Panc1 (cell line): ENCODE measurements at regions not wholly inside any gene's neighbourhood (a gene's known extent, or its start where the extent isn't known, plus 50 kb on each side); places are given as distances from the start of the nearest gene placed in this dataset.
A peak's percentile ranks its signal among the peaks of the same experiment; 100 is the strongest.

Experiments used
- ATAC-seq: fragments of 200-7000 bp; cut with Tn5 transposase; 2 replicates; pipeline ENCODE4 v1.9.1; 2020; ENCODE audit warnings: mild to moderate bottlenecking, moderate library complexity
- BruUV-seq: library from RNA; stranded (reverse); fragments of 400-500 nt; replicated peaks from 2 replicates; lab custom pipeline; 2021; lab: Mats Ljungman, UMichigan
- CTCF ChIA-PET: fragments of 300-600 bp; sonication (Branson Sonifier 250); formaldehyde crosslinking; loops from one replicate; lab custom pipeline; 2022; ENCODE audit warnings: antibody characterized with exemption; lab: Charles Lee
- POLR2A ChIA-PET: fragments of 300-600 bp; sonication (Branson Sonifier 250); formaldehyde crosslinking; loops from one replicate; lab custom pipeline; 2022; ENCODE audit warnings: antibody characterized with exemption; lab: Charles Lee
- DNase-seq: peaks from one replicate; pipeline ENCODE4 v3.0.0-alpha.2; 2010; ENCODE audit warnings: low read depth, low spot score
- H3K27ac ChIP-seq: 2 replicates; pipeline ENCODE4 v1.5.1; 2011; ENCODE audit warnings: mild to moderate bottlenecking, low read length, inconsistent platforms
- H3K27me3 ChIP-seq: fragments of 200-500 bp; sonication (Bioruptor generic); 2 replicates; pipeline ENCODE4 v1.6.0; 2014; ENCODE audit warnings: low read length, inconsistent platforms; ENCODE audit not compliant: control insufficient read depth, insufficient read depth
- H3K36me3 ChIP-seq: fragments of 200-500 bp; sonication (Bioruptor generic); 2 replicates; pipeline ENCODE4 v1.5.1; 2014; ENCODE audit warnings: inconsistent platforms, mild to moderate bottlenecking, low read length, moderate library complexity; ENCODE audit not compliant: control insufficient read depth, insufficient read depth
- H3K4me1 ChIP-seq: 2 replicates; pipeline ENCODE4 v1.5.1; 2011; ENCODE audit warnings: inconsistent platforms, mild to moderate bottlenecking, low read length, moderate library complexity; ENCODE audit not compliant: control insufficient read depth, insufficient read depth
- H3K4me3 ChIP-seq, 2 experiments: 2 replicates each; pipeline ENCODE4 v1.5.1; 2011 to 2012; ENCODE audit warnings: low read depth in 2 of 2, low read length in 2 of 2, mild to moderate bottlenecking in 2 of 2, inconsistent platforms in 1 of 2, moderate library complexity in 1 of 2
- H3K9me3 ChIP-seq: fragments of 200-500 bp; sonication (Bioruptor generic); 2 replicates; pipeline ENCODE4 v1.5.1; 2014; ENCODE audit warnings: low read depth, mild to moderate bottlenecking, inconsistent platforms, low read length, moderate library complexity; ENCODE audit not compliant: control insufficient read depth, insufficient read depth
- POLR2AphosphoS5 ChIP-seq: IDR thresholded peaks from 2 replicates; pipeline ENCODE4 v1.6.1; 2012; ENCODE audit warnings: mild to moderate bottlenecking, low read depth, low read length, moderate library complexity
- SIN3A ChIP-seq: IDR thresholded peaks from 2 replicates; pipeline ENCODE4 v1.6.1; 2012; ENCODE audit warnings: low read depth, mild to moderate bottlenecking, low read length, moderate library complexity, borderline replicate concordance; ENCODE audit not compliant: insufficient read depth
- TCF7L2 ChIP-seq: IDR thresholded peaks from 2 replicates; pipeline ENCODE4 v1.6.1; 2011; ENCODE audit warnings: mild to moderate bottlenecking, low read depth, low read length, inconsistent platforms
- in situ Hi-C: cut with HindIII; loops from 2 replicates; pipeline ENCODE4 v1.10.0; 2016; ENCODE audit warnings: low sequenced_read_pairs, low pct_unique_long_range_greater_than_20kb
- intact Hi-C: fragments of 100-400 bp; cut with micrococcal nuclease; formaldehyde crosslinking; loops from one replicate; pipeline ENCODE4 v1.10.0; 2022; ENCODE audit not compliant: unreplicated experiment
- TF ChIP-seq, protein P1 (sequence below), 2 experiments: IDR thresholded peaks; 2 replicates each; pipeline ENCODE4 v1.6.1; 2011 to 2012; ENCODE audit warnings: low read depth in 2 of 2, control low read depth in 1 of 2, low read length in 1 of 2, mild to moderate bottlenecking in 1 of 2, moderate library complexity in 1 of 2; ENCODE audit not compliant: insufficient read depth in 1 of 2
- TF ChIP-seq, protein P2 (sequence below): fragments of 450-650 bp; IDR thresholded peaks from 2 replicates; pipeline ENCODE4 v1.5.1; 2017; ENCODE audit warnings: mild to moderate bottlenecking

DNA sequence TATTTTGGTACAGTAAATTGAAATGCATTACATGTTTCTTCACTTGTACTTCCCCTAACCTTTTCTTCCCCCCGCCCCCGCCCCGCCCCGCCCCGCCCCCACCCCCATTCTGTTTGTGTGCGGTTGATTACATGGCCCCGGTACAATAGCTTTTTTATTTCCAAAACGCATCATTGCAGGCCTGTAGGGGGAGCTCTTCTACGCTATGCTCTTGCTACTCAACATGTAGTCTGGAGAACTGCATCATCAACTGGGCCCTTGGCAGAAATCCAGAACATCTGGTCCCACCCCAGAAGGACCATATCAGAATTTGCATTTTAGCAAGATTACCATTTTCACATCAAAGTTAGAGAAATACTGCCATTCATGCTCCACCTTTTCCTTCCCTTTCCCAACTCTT lies 333.3 kb upstream of the DDX53 start:
- CTCF ChIA-PET, result no interaction called here
- ATAC-seq, result no peak
- Histone ChIP-seq H3K27ac (no peak overlapping the region), H3K9me3 (no peaks in the 10 kb centered on the region), H3K4me1 (no peaks in the 10 kb centered on the region), H3K36me3 (no peaks in the 10 kb centered on the region), H3K4me3 (no peak overlapping the region), H3K27me3 (no peaks in the 10 kb centered on the region)
- DNase-seq, result no peak
- BruUV-seq, result no TSS peak
- in situ Hi-C loops, result no loop called here
- TF ChIP-seq TCF7L2 (no peak), SIN3A (no peak), POLR2AphosphoS5 (no peak)
- TF ChIP-seq, protein P1, sequence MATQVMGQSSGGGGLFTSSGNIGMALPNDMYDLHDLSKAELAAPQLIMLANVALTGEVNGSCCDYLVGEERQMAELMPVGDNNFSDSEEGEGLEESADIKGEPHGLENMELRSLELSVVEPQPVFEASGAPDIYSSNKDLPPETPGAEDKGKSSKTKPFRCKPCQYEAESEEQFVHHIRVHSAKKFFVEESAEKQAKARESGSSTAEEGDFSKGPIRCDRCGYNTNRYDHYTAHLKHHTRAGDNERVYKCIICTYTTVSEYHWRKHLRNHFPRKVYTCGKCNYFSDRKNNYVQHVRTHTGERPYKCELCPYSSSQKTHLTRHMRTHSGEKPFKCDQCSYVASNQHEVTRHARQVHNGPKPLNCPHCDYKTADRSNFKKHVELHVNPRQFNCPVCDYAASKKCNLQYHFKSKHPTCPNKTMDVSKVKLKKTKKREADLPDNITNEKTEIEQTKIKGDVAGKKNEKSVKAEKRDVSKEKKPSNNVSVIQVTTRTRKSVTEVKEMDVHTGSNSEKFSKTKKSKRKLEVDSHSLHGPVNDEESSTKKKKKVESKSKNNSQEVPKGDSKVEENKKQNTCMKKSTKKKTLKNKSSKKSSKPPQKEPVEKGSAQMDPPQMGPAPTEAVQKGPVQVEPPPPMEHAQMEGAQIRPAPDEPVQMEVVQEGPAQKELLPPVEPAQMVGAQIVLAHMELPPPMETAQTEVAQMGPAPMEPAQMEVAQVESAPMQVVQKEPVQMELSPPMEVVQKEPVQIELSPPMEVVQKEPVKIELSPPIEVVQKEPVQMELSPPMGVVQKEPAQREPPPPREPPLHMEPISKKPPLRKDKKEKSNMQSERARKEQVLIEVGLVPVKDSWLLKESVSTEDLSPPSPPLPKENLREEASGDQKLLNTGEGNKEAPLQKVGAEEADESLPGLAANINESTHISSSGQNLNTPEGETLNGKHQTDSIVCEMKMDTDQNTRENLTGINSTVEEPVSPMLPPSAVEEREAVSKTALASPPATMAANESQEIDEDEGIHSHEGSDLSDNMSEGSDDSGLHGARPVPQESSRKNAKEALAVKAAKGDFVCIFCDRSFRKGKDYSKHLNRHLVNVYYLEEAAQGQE (IDR thresholded peaks at IDR 0.05; ENCODE audit: insufficient read depth in 1 of 2, low read depth in 2 of 2, low read length in 1 of 2), result no peak
- TF ChIP-seq, protein P2, sequence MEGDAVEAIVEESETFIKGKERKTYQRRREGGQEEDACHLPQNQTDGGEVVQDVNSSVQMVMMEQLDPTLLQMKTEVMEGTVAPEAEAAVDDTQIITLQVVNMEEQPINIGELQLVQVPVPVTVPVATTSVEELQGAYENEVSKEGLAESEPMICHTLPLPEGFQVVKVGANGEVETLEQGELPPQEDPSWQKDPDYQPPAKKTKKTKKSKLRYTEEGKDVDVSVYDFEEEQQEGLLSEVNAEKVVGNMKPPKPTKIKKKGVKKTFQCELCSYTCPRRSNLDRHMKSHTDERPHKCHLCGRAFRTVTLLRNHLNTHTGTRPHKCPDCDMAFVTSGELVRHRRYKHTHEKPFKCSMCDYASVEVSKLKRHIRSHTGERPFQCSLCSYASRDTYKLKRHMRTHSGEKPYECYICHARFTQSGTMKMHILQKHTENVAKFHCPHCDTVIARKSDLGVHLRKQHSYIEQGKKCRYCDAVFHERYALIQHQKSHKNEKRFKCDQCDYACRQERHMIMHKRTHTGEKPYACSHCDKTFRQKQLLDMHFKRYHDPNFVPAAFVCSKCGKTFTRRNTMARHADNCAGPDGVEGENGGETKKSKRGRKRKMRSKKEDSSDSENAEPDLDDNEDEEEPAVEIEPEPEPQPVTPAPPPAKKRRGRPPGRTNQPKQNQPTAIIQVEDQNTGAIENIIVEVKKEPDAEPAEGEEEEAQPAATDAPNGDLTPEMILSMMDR, result peak; percentile 26
- POLR2A ChIA-PET, result interaction anchor here (0.6 kb wide), 1 partner anchor 715 kb away, joined by 3 read pairs; no protein-coding TSS in a partner anchor
- intact Hi-C loops, result no loop called here

DNA sequence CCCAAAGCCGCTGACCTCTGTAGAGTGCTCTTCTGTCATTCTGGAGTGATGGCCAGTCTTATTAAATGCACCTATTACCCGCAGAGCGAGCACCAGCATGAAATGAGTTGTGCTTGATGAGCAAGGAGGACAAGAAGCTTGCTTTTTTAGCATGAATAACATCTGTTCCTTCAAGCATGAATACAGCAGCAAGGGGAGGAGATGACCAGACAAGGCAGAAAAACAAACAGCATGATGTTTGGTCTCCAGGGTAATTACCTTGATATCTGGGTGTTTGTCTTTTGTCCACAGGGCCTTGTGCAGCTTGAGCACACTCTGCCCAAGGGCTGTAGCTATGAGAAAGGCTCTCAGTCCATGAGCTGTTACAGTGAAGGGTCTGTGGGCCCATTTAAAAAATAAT lies 324.8 kb upstream of the DDX53 start:
- in situ Hi-C loops (no loop called here), intact Hi-C loops (no loop called here)
- TF ChIP-seq, protein P2, result no peak
- no peak for TF ChIP-seq POLR2AphosphoS5
- no peak for TF ChIP-seq TCF7L2
- no peak for TF ChIP-seq SIN3A
- TF ChIP-seq, protein P1 (IDR thresholded peaks at IDR 0.05; ENCODE audit: insufficient read depth in 1 of 2, low read depth in 2 of 2, low read length in 1 of 2), result no peak
- no peaks in the 10 kb centered on the region for H3K36me3 ChIP-seq
- no peak overlapping the region for H3K4me3 ChIP-seq
- no TSS peak for BruUV-seq
- DNase-seq (no peak), ATAC-seq (no peak)
- H3K9me3 ChIP-seq, result no peaks in the 10 kb centered on the region
- H3K27ac ChIP-seq, result no peak overlapping the region
- POLR2A ChIA-PET, result no interaction called here
- no peaks in the 10 kb centered on the region for H3K4me1 ChIP-seq
- H3K27me3 ChIP-seq, result no peaks in the 10 kb centered on the region
- CTCF ChIA-PET, result interaction anchor here (0.7 kb wide), 1 partner anchor 949 kb away, joined by 3 read pairs; no protein-coding TSS in a partner anchor
